ENCODE measurements at regions not wholly inside any gene's neighbourhood (a gene's known extent, or its start where the extent isn't known, plus 50 kb on each side); places are given as distances from the start of the nearest gene placed in this dataset.
"Not testable (repeated sequence)": the region's sequence is repeated elsewhere in the genome, so short reads cannot be mapped to it uniquely, and the experiment has no call there.

GRCh38 chr2:62330959-62331358 lies 135.0 kb downstream of the B3GNT2 start:
- no peak for DNase-seq
- no peak overlapping the region for H3K4me3 ChIP-seq (ENCODE audit: low read depth in 1 of 3, low read length in 3 of 3)
- H3K27ac ChIP-seq (ENCODE audit: low read depth in 1 of 3, low read length in 2 of 3) = no peak overlapping the region
- H3K9me3 ChIP-seq (ENCODE audit: control insufficient read depth in 2 of 2, insufficient read depth in 1 of 2, low read depth in 1 of 2, low read length in 1 of 2) = peaks cover 0 to 2% of the 10 kb centered on the region in 2 donors
- peaks cover 0 to 2% (median 0%) of the 10 kb centered on the region in 3 donors for H3K4me1 ChIP-seq (ENCODE audit: control insufficient read depth in 3 of 3, insufficient read depth in 2 of 3, low read depth in 1 of 3, low read length in 2 of 3)
- WGBS, 3 donors = 83 to 90% (median 88%) methylated on average over 1 of the region's 1 CpG
- no peaks in the 10 kb centered on the region for H3K36me3 ChIP-seq (ENCODE audit: control insufficient read depth in 3 of 3, insufficient read depth in 2 of 3, low read depth in 1 of 3, low read length in 3 of 3)
- H3K27me3 ChIP-seq (ENCODE audit: control insufficient read depth in 3 of 3, insufficient read depth in 3 of 3, low read length in 3 of 3) = no peaks in the 10 kb centered on the region
- FAIRE-seq = no peak

DNA sequence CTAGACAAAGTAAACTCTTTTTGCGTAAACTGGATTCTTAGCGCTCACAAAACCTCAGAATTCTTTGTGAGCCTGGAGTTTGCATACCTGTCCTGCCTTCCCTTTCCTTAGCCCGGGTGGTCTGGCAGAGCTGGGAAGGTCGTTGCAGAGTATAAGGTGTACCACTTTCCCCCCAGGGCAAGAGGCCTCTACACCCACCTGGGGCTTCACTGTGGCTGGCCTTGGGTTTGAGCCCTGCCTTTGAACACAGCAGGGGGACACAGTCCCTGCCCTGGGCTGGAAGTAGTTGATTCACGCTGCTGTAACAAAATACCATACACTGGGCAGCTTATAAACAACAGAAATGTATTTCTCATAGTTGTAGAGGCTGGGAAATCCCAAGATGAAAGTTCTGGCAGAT lies 133.9 kb downstream of the B3GNT2 start:
- Histone ChIP-seq H3K27ac (ENCODE audit: low read depth in 1 of 3, low read length in 2 of 3) (no peak overlapping the region), H3K9me3 (ENCODE audit: control insufficient read depth in 2 of 2, insufficient read depth in 1 of 2, low read depth in 1 of 2, low read length in 1 of 2) (peaks cover 0 to 11% of the 10 kb centered on the region in 2 donors), H3K4me1 (ENCODE audit: control insufficient read depth in 3 of 3, insufficient read depth in 2 of 3, low read depth in 1 of 3, low read length in 2 of 3) (peaks cover 0 to 2% (median 0%) of the 10 kb centered on the region in 3 donors), H3K27me3 (ENCODE audit: control insufficient read depth in 3 of 3, insufficient read depth in 3 of 3, low read length in 3 of 3) (no peaks in the 10 kb centered on the region), H3K4me3 (ENCODE audit: low read depth in 1 of 3, low read length in 3 of 3) (no peak overlapping the region), H3K36me3 (ENCODE audit: control insufficient read depth in 3 of 3, insufficient read depth in 2 of 3, low read depth in 1 of 3, low read length in 3 of 3) (no peaks in the 10 kb centered on the region)
- 80 to 83% (median 82%) methylated on average over 5 of the region's 5 CpGs for WGBS, 3 donors
- DNase-seq (no peak), FAIRE-seq (no peak)

DNA sequence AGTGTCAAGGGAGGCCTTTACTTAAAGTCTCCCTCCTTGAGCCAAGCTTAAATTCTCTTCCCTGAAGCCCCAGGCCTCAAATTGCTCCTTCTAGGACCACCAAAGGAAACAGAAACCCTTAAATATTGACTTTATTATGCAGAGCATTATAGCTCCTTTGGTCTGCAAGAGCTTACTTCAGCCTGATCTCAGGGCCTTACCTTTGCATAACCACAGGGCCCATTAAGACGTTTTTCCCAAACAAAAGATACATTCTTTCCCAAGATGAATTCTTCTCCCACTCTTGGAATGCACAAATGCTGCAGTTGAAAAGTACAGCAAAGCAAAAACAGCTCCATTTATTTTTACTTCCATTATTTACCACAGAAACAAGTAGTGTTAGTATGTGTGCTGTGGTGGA lies 130.8 kb downstream of the B3GNT2 start:
- FAIRE-seq (no peak), DNase-seq (no peak)
- no peak overlapping the region for H3K4me3 ChIP-seq (ENCODE audit: low read depth in 1 of 3, low read length in 3 of 3)
- WGBS, 3 donors = 59 to 83% (median 69%) methylated on average over 1 of the region's 1 CpG
- no peaks in the 10 kb centered on the region for H3K27me3 ChIP-seq (ENCODE audit: control insufficient read depth in 3 of 3, insufficient read depth in 3 of 3, low read length in 3 of 3)
- no peaks in the 10 kb centered on the region for H3K36me3 ChIP-seq (ENCODE audit: control insufficient read depth in 3 of 3, insufficient read depth in 2 of 3, low read depth in 1 of 3, low read length in 3 of 3)
- no peak overlapping the region for H3K27ac ChIP-seq (ENCODE audit: low read depth in 1 of 3, low read length in 2 of 3)
- H3K4me1 ChIP-seq (ENCODE audit: control insufficient read depth in 3 of 3, insufficient read depth in 2 of 3, low read depth in 1 of 3, low read length in 2 of 3) = no peaks in the 10 kb centered on the region
- peaks cover 0 to 11% of the 10 kb centered on the region in 2 donors for H3K9me3 ChIP-seq (ENCODE audit: control insufficient read depth in 2 of 2, insufficient read depth in 1 of 2, low read depth in 1 of 2, low read length in 1 of 2)

DNA sequence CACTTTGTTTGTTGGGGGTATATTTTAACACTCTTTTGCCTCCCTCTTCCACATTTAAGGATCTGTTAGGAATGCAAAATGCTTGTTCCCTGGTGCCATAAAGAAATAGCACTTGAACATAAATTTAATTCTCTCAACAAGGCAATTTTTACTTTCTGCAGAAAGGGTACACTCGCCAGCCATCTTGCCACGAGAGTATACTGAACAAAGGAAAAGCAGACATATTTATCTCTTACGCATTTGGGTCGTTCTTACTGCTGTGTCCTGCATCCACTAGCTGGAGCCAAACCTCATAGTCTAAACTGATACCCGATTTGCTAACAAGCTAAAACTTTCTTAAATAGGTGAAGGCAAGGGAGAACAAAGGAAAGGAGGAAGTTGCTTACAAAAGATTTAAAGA lies 129.5 kb downstream of the B3GNT2 start:
- H3K27ac ChIP-seq (ENCODE audit: low read depth in 1 of 3, low read length in 2 of 3) = no peak overlapping the region
- WGBS, 3 donors = 84 to 95% (median 94%) methylated on average over 5 of the region's 5 CpGs
- no peaks in the 10 kb centered on the region for H3K4me1 ChIP-seq (ENCODE audit: control insufficient read depth in 3 of 3, insufficient read depth in 2 of 3, low read depth in 1 of 3, low read length in 2 of 3)
- H3K27me3 ChIP-seq (ENCODE audit: control insufficient read depth in 3 of 3, insufficient read depth in 3 of 3, low read length in 3 of 3) = no peaks in the 10 kb centered on the region
- DNase-seq = no peak
- no peaks in the 10 kb centered on the region for H3K36me3 ChIP-seq (ENCODE audit: control insufficient read depth in 3 of 3, insufficient read depth in 2 of 3, low read depth in 1 of 3, low read length in 3 of 3)
- peaks cover 0 to 11% of the 10 kb centered on the region in 2 donors for H3K9me3 ChIP-seq (ENCODE audit: control insufficient read depth in 2 of 2, insufficient read depth in 1 of 2, low read depth in 1 of 2, low read length in 1 of 2)
- no peak overlapping the region for H3K4me3 ChIP-seq (ENCODE audit: low read depth in 1 of 3, low read length in 3 of 3)
- no peak for FAIRE-seq

DNA sequence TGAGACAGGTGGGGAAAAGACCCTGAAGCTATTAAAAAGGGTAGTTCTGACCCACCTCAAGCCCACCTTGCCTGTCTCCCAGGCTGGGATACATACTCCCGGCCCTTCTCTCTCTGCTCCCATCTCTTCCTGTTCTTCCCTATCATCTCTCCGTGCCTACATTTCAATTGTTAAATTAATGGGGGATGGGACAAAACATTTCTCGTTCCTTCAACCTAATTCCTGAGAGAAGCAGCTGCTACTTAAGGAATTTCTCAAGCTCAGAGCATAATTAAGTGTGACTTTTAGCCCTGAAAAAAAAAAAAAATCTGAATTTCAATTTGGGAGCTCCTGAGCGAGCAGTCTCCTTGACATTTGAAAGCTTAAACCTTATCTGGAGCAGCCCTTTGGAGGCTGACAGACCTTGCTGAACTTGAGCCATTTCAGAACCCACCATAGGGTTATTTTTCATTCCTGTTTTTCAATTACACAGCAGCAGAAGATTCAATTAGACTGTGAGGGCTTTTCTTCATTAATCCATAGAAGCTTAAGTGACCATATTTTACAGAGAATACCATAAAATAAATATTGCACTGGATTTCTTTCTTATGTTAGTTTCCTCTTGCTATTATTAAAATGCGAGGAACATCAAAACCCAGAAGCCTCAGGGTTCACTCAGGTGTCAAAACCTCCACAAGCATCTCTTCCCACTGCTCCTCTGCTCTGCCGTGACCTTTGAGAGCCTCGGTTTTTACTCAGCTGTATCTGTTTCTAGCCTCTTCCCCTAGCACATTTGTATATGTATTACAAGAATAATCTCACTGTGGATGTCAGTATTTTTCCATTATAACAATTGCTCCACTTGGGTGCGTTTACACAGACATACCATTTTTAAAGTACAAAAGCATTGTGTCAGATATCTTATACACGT lies 125.7 kb downstream of the B3GNT2 start:
- WGBS, 3 donors = 63 to 76% (median 74%) methylated on average over 9 of the region's 9 CpGs
- no peaks in the 10 kb centered on the region for H3K4me1 ChIP-seq (ENCODE audit: control insufficient read depth in 3 of 3, insufficient read depth in 2 of 3, low read depth in 1 of 3, low read length in 2 of 3)
- DNase-seq (no peak), FAIRE-seq (no peak)
- no peak overlapping the region for H3K4me3 ChIP-seq (ENCODE audit: low read depth in 1 of 3, low read length in 3 of 3)
- no peaks in the 10 kb centered on the region for H3K27me3 ChIP-seq (ENCODE audit: control insufficient read depth in 3 of 3, insufficient read depth in 3 of 3, low read length in 3 of 3)
- H3K27ac ChIP-seq (ENCODE audit: low read depth in 1 of 3, low read length in 2 of 3) = no peak overlapping the region
- peaks cover 0 to 11% of the 10 kb centered on the region in 2 donors for H3K9me3 ChIP-seq (ENCODE audit: control insufficient read depth in 2 of 2, insufficient read depth in 1 of 2, low read depth in 1 of 2, low read length in 1 of 2)
- no peaks in the 10 kb centered on the region for H3K36me3 ChIP-seq (ENCODE audit: control insufficient read depth in 3 of 3, insufficient read depth in 2 of 3, low read depth in 1 of 3, low read length in 3 of 3)

- WGBS, 3 donors = 84 to 95% (median 92%) methylated on average over 6 of the region's 6 CpGs
- no peak for FAIRE-seq
- Histone ChIP-seq H3K4me1 (ENCODE audit: control insufficient read depth in 3 of 3, insufficient read depth in 2 of 3, low read depth in 1 of 3, low read length in 2 of 3) (no peaks in the 10 kb centered on the region), H3K27me3 (ENCODE audit: control insufficient read depth in 3 of 3, insufficient read depth in 3 of 3, low read length in 3 of 3) (no peaks in the 10 kb centered on the region), H3K36me3 (ENCODE audit: control insufficient read depth in 3 of 3, insufficient read depth in 2 of 3, low read depth in 1 of 3, low read length in 3 of 3) (no peaks in the 10 kb centered on the region), H3K9me3 (ENCODE audit: control insufficient read depth in 2 of 2, insufficient read depth in 1 of 2, low read depth in 1 of 2, low read length in 1 of 2) (peaks cover 0 to 9% of the 10 kb centered on the region in 2 donors), H3K4me3 (ENCODE audit: low read depth in 1 of 3, low read length in 3 of 3) (no peak overlapping the region), H3K27ac (ENCODE audit: low read depth in 1 of 3, low read length in 2 of 3) (no peak overlapping the region)
- no peak for DNase-seq
Observed at GRCh38 chr2:62320657-62321357, 124.9 kb downstream of the B3GNT2 start.

- DNase-seq; FAIRE-seq; H3K9me3 ChIP-seq (ENCODE audit: control insufficient read depth in 2 of 2, insufficient read depth in 1 of 2, low read depth in 1 of 2, low read length in 1 of 2); H3K27ac ChIP-seq (ENCODE audit: low read depth in 1 of 3, low read length in 2 of 3); H3K27me3 ChIP-seq (ENCODE audit: control insufficient read depth in 3 of 3, insufficient read depth in 3 of 3, low read length in 3 of 3); H3K4me1 ChIP-seq (ENCODE audit: control insufficient read depth in 3 of 3, insufficient read depth in 2 of 3, low read depth in 1 of 3, low read length in 2 of 3); H3K4me3 ChIP-seq (ENCODE audit: low read depth in 1 of 3, low read length in 3 of 3); H3K36me3 ChIP-seq (ENCODE audit: control insufficient read depth in 3 of 3, insufficient read depth in 2 of 3, low read depth in 1 of 3, low read length in 3 of 3): not testable (repeated sequence)
- WGBS, 3 donors = 94 to 100% (median 96%) methylated on average over 2 of the region's 2 CpGs
Observed at GRCh38 chr2:62320137-62320536, 124.2 kb downstream of the B3GNT2 start.

GRCh38 chr2:62319070-62319469 lies 123.2 kb downstream of the B3GNT2 start:
- FAIRE-seq (no peak), DNase-seq (no peak)
- 17 to 26% (median 23%) methylated on average over 1 of the region's 1 CpG for WGBS, 3 donors
- no peaks in the 10 kb centered on the region for H3K27me3 ChIP-seq (ENCODE audit: control insufficient read depth in 3 of 3, insufficient read depth in 3 of 3, low read length in 3 of 3)
- no peak overlapping the region for H3K27ac ChIP-seq (ENCODE audit: low read depth in 1 of 3, low read length in 2 of 3)
- no peaks in the 10 kb centered on the region for H3K9me3 ChIP-seq (ENCODE audit: control insufficient read depth in 2 of 2, insufficient read depth in 1 of 2, low read depth in 1 of 2, low read length in 1 of 2)
- H3K36me3 ChIP-seq (ENCODE audit: control insufficient read depth in 3 of 3, insufficient read depth in 2 of 3, low read depth in 1 of 3, low read length in 3 of 3) = no peaks in the 10 kb centered on the region
- H3K4me3 ChIP-seq (ENCODE audit: low read depth in 1 of 3, low read length in 3 of 3) = no peak overlapping the region
- H3K4me1 ChIP-seq (ENCODE audit: control insufficient read depth in 3 of 3, insufficient read depth in 2 of 3, low read depth in 1 of 3, low read length in 2 of 3) = no peaks in the 10 kb centered on the region
